ENCODE measurements at regions not wholly inside any gene's neighbourhood (a gene's known extent, or its start where the extent isn't known, plus 50 kb on each side); places are given as distances from the start of the nearest gene placed in this dataset.

DNA sequence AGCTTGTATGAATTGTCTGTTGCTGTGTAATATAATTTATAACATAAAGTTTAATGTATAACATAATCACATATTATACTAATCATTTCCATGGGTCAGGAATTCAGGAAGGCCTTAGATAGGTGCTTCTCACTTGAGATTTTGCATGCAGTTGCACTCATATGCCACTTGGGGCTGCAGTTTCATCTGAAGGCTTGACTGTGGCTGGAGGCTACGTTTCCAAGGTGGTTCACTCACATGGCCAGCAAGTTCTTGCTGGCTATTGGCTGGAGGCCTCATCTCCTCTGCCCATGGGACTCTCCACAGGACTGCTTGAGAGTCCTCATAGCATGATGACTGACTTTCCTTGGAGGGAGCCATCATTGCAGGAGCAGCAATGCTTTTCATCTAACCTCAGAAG lies 53.4 kb upstream of the STX18 start:
- no peak for DNase-seq

DNA sequence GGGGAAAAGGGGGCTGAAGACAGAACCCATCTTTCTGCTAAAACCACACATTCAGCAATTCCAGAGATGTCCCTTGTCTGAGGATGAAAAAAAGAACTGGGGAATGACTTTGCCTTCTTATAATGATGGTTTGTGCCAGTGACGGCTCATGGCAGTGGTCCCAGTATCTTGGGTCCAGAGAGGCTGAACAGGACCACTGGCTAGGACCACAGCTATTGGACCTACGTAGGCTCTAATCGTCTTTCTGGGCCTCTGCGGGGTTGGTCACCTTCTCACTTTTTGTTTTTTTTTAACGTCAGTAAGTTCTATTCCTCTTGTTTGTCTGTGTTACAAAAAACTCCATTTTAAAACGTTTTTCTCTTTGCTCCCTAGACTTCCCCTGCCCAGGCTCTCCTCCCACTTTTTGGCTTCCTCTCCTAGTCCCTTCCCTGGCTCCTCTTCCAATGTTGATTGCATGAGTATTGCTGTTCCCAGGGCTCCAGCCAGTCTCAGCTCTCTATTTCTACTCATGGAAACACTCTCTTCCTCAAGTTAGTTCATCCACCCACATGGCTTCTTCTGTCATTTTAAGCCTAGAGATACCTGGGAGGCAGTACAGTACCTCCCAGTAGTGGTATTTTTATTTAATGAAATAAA lies 52.6 kb upstream of the STX18 start:
- DNase-seq, result no peak

DNA sequence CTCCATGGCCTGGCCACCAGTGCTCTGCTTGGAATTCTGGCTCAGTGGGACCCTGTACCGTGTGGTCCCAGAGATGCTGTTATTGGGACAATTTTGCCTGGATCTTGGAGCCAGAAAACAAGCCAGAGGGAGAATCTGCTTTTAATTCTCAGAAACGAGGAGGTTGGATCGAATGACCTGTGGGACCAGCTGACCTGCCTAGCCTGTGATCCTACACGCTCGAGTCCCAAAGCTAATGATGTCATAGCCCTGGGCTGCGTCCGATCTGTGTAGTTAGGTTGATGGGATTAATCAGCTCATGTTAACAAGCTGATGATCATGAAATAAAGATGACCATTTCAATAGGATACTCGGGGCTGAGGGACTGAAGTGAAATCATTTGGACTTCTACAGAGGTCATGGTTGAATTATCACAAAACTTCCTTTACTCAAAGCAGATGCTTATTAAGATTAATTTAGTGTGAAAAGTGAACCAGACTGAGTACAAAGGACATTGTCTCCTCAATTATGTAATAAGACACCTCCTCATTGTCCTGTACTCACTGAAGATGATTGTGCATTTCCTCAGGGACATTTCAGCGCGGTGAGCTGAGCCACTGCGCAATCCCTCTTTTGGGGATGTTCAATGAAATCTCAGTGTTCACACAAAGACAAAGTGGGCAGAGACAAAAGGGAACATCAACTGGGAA lies 51.9 kb upstream of the STX18 start:
- DNase-seq, result no peak

DNA sequence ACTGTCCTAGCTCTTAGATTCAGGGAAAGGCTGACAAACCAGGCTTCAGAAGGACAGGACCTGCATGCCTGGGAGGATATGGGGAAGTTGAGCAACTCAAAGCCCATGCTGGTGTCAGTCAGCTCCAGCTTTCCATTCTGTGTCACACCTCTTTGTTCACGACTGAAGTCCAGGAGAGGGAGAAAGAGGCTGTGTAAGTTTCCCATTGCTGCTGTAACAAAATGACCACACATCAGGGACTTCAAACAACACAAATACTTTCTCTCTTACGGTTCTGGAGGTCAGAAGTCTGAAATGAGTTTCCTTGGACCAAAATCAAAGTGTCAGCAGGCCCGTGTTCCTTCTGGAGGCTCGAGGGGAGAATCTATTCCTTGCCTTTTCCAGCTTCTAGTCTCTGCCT lies 50.6 kb upstream of the STX18 start:
- DNase-seq, result no peak

All from NCI-H526 (cell line).